HG03095 (cell line): ENCODE measurements at regions not wholly inside any gene's neighbourhood (a gene's known extent, or its start where the extent isn't known, plus 50 kb on each side); places are given as distances from the start of the nearest gene placed in this dataset.

Source experiments
- ATAC-seq: cut with Tn5 transposase; IDR thresholded peaks from one replicate; pipeline ENCODE4 v1.9.1; 2021; ENCODE audit warnings: moderate library complexity; ENCODE audit not compliant: unreplicated experiment

- no peak for ATAC-seq
Observed at GRCh38 chr3:194961571-194961970, 275.9 kb downstream of the FAM43A start.

GRCh38 chr3:194962056-194962455 is 276.4 kb downstream of the FAM43A start:
- ATAC-seq: no peak

GRCh38 chr3:194964809-194965208 is 279.1 kb downstream of the FAM43A start:
- no peak for ATAC-seq

- no peak for ATAC-seq
Observed at GRCh38 chr3:194967151-194968117, 281.8 kb downstream of the FAM43A start.

GRCh38 chr3:194970066-194970465 is 284.4 kb downstream of the FAM43A start:
- ATAC-seq: no peak

- ATAC-seq: no peak
Observed at GRCh38 chr3:194971009-194971408, 285.3 kb downstream of the FAM43A start.

- ATAC-seq: no peak
Observed at GRCh38 chr3:194971965-194972364, 286.3 kb downstream of the FAM43A start.

- ATAC-seq: no peak
Observed at GRCh38 chr3:194972641-194973040, 287.0 kb downstream of the FAM43A start.

- ATAC-seq: no peak
Observed at GRCh38 chr3:194973366-194974000, 287.8 kb downstream of the FAM43A start.

- ATAC-seq: no peak
Observed at GRCh38 chr3:194974468-194975135, 288.9 kb downstream of the FAM43A start.

- ATAC-seq: no peak
Observed at GRCh38 chr3:194976049-194976451, 290.4 kb downstream of the FAM43A start.

- no peak for ATAC-seq
Observed at GRCh38 chr3:194976874-194977273, 291.2 kb downstream of the FAM43A start.

GRCh38 chr3:194977356-194977755 is 291.7 kb downstream of the FAM43A start:
- ATAC-seq: no peak

- no peak for ATAC-seq
Observed at GRCh38 chr3:194979173-194979572, 291.8 kb downstream of the XXYLT1 start.

GRCh38 chr3:194982472-194982871 is 288.5 kb downstream of the XXYLT1 start:
- no peak for ATAC-seq

GRCh38 chr3:194983121-194983520 is 287.8 kb downstream of the XXYLT1 start:
- ATAC-seq: no peak

GRCh38 chr3:194983620-194984019 is 287.3 kb downstream of the XXYLT1 start:
- ATAC-seq: no peak

GRCh38 chr3:194984066-194984465 is 286.9 kb downstream of the XXYLT1 start:
- no peak for ATAC-seq

GRCh38 chr3:194984622-194985021 is 286.3 kb downstream of the XXYLT1 start:
- no peak for ATAC-seq

- ATAC-seq: no peak
Observed at GRCh38 chr3:194985031-194985578, 285.9 kb downstream of the XXYLT1 start.
